LHCN-M2 (cell line): ENCODE measurements at regions not wholly inside any gene's neighbourhood (a gene's known extent, or its start where the extent isn't known, plus 50 kb on each side); places are given as distances from the start of the nearest gene placed in this dataset.

Experiments used
- DNase-seq: peaks from one replicate; pipeline ENCODE4 v3.0.0-alpha.2; 2012; ENCODE audit warnings: low read depth

DNA sequence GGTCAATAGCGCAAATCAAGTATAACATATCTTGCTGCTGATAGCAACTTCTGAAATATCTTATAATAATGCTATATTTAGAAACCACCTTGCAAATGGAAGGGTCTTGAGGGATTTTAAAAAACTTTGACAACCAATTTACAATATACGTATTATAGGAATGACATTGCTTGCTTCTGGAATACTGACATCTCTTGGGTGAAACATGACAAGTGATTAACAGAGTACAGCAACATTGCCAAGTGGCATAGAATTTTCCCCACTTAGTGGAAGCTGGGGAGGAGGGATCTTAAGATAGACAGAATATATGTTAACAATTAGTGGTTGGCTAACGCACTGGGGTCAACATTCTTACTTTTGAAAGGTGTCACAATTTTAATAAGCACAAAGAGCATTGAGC lies 133.6 kb upstream of the TMEFF2 start:
- DNase-seq: no peak

GRCh38 chr2:192327576-192327975 lies 132.8 kb upstream of the TMEFF2 start:
- no peak for DNase-seq

DNA sequence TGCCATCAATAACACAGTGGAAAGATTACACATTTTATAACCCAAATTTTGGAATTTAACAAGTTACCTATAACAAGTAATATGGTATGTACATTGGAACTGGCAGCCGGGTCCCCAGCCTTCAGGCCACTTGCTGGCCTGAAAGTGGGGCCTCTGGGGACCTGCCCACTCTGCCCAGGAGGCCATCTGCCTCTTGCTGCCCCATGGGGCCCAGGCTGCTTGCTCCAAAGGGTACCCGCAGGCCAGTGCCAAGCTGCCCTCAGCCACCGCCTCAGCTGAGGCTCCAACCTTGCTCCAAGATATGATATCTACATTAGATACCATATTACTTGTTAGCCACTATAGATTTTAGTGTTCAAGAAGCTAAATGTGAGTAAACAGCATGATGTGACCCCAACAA lies 120.8 kb upstream of the TMEFF2 start:
- no peak for DNase-seq

DNA sequence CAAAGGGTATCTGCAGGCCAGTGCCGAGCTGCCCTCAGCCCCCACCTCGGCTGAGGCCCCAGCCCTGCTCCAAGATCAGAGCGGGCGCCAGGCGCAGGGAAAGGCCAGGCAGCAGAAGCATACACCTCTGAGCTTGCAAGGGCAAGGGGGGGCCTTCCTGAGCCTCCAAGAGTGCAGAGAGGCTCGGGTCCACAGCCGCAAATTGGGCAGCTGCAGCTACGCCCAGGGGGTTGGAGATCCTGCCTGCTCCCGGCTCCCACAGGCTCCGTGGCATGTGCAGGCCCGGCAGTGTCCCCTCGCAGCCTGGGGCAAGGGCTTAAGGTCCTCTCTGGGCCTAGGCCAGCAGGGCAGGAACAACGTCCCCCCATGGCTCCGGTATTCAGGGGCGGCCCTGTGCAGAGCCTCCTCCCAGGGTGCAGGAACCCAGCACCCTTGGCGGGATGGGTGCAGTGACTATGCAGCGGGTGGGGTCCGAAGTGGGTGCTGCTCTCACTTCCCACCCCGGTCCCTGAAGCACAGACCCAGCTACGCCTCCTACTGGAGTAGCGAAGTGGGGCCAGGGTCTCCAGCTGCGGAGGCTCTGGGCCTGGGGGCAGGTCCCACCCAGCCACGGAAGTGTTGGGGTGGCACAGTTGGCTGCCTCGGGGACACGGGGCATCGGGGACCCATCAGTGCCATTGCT lies 120.2 kb upstream of the TMEFF2 start:
- DNase-seq: no peak

GRCh38 chr2:192313773-192314172 lies 119.0 kb upstream of the TMEFF2 start:
- DNase-seq: no peak

DNA sequence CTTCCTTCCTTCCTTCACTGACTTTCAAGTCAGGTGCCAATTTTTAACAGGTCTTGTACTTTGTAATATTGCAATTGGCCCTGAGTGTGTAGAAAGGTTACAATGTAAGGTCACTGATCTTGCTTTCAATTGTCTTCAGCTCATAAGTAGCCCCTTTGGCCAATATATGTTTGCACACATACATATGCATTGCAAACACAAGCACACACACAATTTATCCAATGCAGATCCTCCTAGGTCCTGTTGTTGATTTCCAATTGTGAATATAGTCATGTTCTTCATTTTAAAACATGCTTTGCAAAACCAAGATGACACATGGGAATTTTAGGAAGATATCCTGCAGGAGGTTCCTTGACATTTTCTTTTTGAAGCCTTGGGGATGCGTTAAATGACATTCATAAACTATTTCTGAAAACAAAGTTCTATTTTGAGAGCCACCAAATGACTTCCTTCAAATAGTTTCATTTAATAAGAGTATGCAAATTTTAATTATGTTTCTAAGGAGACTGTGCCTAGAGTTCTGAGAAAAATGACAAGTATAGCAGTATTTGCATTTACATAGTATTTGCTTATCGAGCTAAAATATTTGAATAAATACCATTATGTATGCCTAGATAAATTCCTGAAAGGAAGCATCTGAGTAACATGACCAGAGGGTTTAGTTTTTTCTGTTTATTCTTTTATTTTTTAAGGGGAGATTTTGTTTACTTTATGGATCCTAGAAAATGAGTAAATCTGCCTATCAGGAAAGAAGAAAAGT lies 117.1 kb upstream of the TMEFF2 start:
- DNase-seq: no peak

DNA sequence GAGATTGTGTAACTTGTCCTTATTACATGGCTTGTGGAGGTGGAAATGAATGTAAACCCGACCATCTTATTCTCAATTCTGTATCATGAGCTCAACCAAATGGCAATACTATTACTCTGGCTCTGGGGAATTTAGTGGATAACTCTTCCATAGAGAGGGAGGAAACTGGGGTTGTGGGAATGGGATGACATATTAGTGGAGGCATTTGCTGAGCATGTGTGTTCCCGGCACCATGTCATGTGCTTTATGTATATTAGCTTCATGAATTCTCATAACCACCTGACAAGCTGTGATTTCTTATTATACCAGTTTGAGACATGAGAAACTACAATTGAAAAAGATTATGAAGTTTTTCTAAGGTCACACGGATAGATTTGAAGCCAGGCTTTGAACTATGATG lies 112.8 kb upstream of the TMEFF2 start:
- peak; percentile 20 for DNase-seq

DNA sequence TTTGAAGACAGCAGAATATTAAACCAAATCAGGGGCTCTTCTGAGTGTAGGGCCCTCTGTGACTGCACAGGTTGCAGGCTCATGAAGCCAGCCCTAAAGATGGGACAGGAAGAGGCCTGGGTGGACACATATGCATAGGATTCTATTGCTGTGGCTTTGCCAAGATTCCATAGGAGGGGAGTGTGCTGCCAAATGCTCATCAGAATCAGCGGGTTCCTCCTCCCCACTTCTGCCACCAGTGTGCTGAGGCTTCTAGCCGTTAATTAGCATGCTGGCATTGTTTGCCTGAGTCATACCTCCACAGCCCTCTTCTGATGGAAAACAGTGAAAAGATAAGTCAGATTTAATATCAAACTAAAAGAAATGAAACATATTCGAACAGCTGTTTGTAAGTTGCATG lies 103.9 kb upstream of the TMEFF2 start:
- peak; percentile 7 for DNase-seq

DNA sequence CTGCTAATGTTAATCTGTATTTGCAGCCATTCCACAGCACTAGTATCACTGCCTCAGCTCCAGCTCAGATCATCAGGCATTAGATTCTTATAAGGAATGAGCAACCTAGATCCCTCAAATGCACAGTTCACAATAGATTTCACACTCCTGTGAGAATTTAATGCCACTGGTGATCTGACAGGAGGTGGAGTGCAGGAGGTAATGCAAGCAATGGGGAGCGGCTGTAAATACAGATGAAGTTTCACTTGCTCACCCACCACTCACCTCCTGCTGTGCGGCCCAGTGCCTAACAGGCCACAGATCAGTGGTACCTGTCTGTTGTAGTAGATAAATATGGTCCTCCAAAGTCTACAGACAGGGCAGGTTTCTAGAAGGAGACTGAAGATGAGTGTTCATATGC lies 97.7 kb upstream of the TMEFF2 start:
- no peak for DNase-seq

- no peak for DNase-seq
Observed at GRCh38 chr2:192288295-192288694, 93.6 kb upstream of the TMEFF2 start.

DNA sequence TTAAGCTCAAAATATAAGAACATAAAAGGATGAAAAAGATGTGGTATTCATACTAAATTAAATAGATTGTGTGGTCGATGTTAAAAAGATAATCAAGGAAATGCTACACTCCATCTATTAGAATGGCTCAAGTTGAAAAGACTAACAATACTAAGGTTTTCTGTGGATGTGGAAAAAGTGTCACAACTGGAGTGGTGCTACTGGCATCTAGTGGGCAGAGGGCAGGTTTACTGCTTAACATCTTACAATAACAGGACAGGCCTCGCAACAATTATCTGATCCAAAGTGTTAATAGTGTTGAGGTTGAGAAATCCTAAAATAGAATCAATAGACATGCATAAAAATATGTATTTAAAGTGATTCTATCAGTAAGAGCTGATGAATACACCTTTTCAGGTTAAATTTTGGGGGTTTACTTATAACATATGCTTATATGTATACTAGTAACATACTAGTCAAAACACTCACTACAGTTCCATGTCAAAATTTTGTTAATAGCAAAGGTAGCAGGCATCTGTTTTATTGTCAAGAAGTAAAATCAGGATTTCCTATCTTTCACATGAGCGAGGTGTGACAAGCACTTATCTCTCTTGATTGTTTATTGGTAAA lies 91.5 kb upstream of the TMEFF2 start:
- peak; percentile 73 for DNase-seq

- DNase-seq: no peak
Observed at GRCh38 chr2:192283450-192283849, 88.7 kb upstream of the TMEFF2 start.

GRCh38 chr2:192278701-192279100 lies 84.0 kb upstream of the TMEFF2 start:
- no peak for DNase-seq

- no peak for DNase-seq
Observed at GRCh38 chr2:192277494-192278109, 82.9 kb upstream of the TMEFF2 start.

DNA sequence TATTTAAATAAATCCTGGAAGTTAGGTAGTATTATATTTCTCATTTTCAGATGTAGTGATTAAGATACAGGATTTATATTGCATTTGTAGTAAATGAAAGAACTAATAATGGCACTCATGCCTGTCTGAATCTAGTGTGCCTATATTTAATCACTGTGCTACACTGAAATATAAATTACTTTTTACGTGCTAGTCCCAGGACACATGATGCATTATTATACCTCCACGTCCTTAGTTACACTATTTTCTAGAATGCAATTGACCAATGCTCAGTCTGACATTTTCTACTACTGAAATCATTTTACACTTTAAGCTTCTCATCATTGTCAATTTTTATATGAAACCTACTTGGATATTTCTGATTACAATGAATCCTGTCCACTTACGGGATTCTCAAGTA lies 80.9 kb upstream of the TMEFF2 start:
- no peak for DNase-seq

- DNase-seq: peak; percentile 82
Observed at GRCh38 chr2:192267484-192267883, 72.8 kb upstream of the TMEFF2 start.

GRCh38 chr2:192265751-192266150 lies 71.0 kb upstream of the TMEFF2 start:
- DNase-seq: no peak

- peak; percentile 44 for DNase-seq
Observed at GRCh38 chr2:192254444-192254843, 59.7 kb upstream of the TMEFF2 start.

DNA sequence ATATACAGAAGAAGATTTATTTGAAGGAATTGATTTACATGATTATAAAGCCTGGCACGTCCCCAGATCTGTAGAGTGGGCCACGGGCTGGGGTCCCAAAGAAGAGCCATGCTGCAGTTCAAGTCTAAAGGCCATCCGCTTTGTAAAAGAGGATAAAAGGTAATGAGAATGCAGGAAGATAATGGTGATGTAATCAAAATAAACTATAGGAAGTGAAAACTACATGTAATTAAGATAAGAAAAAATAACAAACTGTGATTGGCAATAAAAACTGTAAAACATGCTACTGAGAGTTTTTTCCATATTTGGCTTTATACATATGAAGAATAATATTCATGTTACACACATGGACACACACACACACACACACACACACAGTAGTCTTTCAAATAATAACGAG lies 59.0 kb upstream of the TMEFF2 start:
- DNase-seq: no peak

DNA sequence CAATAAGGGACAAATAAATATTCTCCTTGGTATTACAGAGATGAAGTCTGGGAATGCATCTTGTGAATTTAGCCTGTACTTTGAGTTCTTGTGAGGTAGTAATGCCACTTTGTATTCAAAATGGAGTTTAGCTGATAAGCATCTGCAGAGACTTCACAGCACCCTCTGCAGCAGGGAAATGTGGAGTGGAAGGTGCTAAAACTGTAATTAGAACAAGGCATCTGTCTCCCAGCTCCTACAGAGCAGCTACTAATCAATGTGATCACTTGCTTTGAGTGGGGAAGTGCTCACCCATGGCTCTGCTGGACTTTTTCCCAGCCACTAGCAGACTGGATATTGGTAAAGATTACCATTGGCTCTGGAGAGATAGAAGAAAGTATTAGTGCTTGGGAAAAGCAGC lies 56.2 kb upstream of the TMEFF2 start:
- DNase-seq: no peak

GRCh38 chr2:192247456-192247855 lies 52.7 kb upstream of the TMEFF2 start:
- DNase-seq: peak; percentile 79

DNA sequence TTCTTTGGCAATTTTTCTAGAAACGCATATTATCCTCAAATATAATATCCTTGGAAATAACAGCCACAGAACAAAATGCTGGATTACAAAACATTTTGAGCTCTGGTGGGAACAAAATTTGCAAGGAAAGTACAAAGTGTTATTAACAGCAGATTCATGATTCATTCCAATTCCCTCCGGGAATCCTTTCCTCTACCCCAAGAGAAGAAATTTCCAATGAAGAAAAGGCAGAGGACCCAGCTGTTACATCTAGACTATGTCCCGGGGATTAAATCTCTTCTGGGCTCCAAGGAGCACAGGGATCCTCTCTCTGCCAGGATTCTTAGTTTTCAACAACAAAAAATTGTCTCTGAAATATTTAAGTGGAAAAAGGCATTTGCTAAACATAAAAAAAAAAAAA lies 51.6 kb upstream of the TMEFF2 start:
- DNase-seq: peak; percentile 94

DNA sequence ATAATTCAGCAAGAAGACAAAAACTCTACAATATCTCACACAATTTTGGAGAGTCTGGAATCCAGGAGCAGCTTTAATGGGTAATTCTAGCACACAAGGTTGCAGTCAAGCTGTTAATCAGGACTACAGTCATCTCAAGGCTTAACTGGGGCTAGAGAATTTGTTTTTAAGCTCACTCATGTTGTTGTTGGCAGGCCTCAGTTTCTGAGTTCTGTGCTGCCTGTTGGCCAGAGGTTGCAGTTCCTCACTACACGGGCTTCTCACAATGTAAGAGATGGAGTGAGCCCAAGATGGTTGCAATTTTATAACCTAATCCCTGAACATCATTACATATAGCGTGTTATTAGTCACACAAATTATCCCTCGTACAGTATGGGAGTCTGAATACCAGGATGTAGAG lies 50.6 kb upstream of the TMEFF2 start:
- DNase-seq: no peak
